SK-N-SH (cell line): ENCODE measurements at regions not wholly inside any gene's neighbourhood (a gene's known extent, or its start where the extent isn't known, plus 50 kb on each side); places are given as distances from the start of the nearest gene placed in this dataset.

Experiments used
- EZH2phosphoT487 ChIP-seq: fragments of 200-600 bp; sonication (generic); IDR thresholded peaks from 2 replicates; pipeline ENCODE4 v1.6.1; 2017; ENCODE audit warnings: low read depth, mixed run types, mild to moderate bottlenecking, antibody characterized with exemption, moderate library complexity, borderline replicate concordance
- RAD21 ChIP-seq: IDR thresholded peaks from 2 replicates; pipeline ENCODE4 v1.6.1; 2012; ENCODE audit warnings: mild to moderate bottlenecking, low read length
- YY1 ChIP-seq: IDR thresholded peaks from 2 replicates; pipeline ENCODE4 v1.4.0; 2012; ENCODE audit warnings: low read depth, mild to moderate bottlenecking
- TF ChIP-seq, protein P1 (sequence below): fragments of 200-600 bp; sonication (generic); IDR thresholded peaks from 2 replicates; pipeline ENCODE4 v1.6.1; 2017; ENCODE audit warnings: antibody characterized with exemption, mild to moderate bottlenecking, moderate library complexity

DNA sequence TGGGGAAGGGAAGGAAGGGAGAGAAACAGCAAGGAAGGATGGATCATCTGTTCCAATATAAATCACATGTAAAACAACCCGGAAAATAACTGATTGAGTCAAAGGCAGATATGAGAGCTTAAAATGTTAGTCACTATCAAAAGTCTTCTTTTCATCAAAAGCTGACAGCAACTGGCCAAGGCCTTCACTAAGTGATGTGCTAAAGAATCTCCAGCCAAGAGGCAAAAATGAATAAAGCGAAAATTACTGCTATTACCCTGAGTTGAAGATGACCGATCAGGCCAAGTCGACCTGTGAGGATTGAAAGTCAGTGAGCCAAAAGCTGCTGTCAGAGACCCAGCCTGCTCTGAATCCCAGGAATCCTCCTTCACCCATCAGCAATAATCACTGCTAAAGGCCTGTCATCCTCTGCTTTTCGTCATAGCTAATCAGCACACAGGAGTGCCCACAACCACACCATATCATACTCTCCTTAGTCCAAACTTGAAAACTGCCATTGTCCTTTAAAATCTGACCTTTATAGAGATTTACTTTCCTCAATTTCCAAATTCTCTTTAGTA, 736.9 kb downstream of the TLE1 start:
- TF ChIP-seq, protein P1, sequence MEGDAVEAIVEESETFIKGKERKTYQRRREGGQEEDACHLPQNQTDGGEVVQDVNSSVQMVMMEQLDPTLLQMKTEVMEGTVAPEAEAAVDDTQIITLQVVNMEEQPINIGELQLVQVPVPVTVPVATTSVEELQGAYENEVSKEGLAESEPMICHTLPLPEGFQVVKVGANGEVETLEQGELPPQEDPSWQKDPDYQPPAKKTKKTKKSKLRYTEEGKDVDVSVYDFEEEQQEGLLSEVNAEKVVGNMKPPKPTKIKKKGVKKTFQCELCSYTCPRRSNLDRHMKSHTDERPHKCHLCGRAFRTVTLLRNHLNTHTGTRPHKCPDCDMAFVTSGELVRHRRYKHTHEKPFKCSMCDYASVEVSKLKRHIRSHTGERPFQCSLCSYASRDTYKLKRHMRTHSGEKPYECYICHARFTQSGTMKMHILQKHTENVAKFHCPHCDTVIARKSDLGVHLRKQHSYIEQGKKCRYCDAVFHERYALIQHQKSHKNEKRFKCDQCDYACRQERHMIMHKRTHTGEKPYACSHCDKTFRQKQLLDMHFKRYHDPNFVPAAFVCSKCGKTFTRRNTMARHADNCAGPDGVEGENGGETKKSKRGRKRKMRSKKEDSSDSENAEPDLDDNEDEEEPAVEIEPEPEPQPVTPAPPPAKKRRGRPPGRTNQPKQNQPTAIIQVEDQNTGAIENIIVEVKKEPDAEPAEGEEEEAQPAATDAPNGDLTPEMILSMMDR = no peak
- TF ChIP-seq YY1 (no peak), EZH2phosphoT487 (no peak), RAD21 (no peak)
